Body of pancreas (tissue), 4 donors: ENCODE measurements at regions not wholly inside any gene's neighbourhood (a gene's known extent, or its start where the extent isn't known, plus 50 kb on each side); places are given as distances from the start of the nearest gene placed in this dataset.

ENCODE experiments used
- POLR2A ChIP-seq, 3 donors: fragments of 450-650 bp; IDR thresholded peaks; one replicate each; pipeline ENCODE4 v1.6.1; 2016; ENCODE audit warnings: antibody characterized with exemption in 3 of 3, mild to moderate bottlenecking in 2 of 3
- TF ChIP-seq, protein P1 (sequence below), 7 experiments: fragments of 450-650 bp in 4 of 7; fragments of 200-600 bp in 3 of 7; sonication (generic) in 3 of 7; IDR thresholded peaks; one replicate each; pipeline ENCODE4 v1.5.1; 2016 to 2019; ENCODE audit warnings: antibody characterized with exemption in 7 of 7

DNA sequence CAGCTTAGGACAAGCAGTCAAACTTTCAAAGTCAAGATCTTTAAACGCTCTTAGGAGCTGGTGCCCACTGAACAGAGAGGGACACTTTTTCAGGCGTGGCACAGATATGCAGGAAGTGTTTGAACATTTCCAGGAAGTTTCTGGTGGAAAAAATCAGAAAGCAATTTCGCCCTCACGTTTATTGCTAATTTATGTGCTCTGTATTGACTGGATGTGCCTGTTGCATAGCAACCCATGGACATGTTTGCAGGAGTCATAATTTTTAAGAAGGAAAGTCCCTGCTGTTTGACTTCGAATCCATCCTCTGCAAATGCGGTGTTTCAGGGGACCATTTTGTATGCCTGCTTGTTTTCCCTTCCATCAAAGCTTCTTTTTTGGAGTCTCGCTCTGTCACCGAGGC, 239.9 kb upstream of the IRF2BP2 start:
- TF ChIP-seq, protein P1, sequence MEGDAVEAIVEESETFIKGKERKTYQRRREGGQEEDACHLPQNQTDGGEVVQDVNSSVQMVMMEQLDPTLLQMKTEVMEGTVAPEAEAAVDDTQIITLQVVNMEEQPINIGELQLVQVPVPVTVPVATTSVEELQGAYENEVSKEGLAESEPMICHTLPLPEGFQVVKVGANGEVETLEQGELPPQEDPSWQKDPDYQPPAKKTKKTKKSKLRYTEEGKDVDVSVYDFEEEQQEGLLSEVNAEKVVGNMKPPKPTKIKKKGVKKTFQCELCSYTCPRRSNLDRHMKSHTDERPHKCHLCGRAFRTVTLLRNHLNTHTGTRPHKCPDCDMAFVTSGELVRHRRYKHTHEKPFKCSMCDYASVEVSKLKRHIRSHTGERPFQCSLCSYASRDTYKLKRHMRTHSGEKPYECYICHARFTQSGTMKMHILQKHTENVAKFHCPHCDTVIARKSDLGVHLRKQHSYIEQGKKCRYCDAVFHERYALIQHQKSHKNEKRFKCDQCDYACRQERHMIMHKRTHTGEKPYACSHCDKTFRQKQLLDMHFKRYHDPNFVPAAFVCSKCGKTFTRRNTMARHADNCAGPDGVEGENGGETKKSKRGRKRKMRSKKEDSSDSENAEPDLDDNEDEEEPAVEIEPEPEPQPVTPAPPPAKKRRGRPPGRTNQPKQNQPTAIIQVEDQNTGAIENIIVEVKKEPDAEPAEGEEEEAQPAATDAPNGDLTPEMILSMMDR (IDR thresholded peaks at IDR 0.05): no peak
- TF ChIP-seq POLR2A (IDR thresholded peaks at IDR 0.05): no peak
